Kidney (tissue), 13 donors: ENCODE measurements at regions not wholly inside any gene's neighbourhood (a gene's known extent, or its start where the extent isn't known, plus 50 kb on each side); places are given as distances from the start of the nearest gene placed in this dataset.

ENCODE experiments used
- DNase-seq, 5 donors: peaks; one replicate each; pipeline ENCODE4 v3.0.0-alpha.2; 2013 to 2020
- FAIRE-seq: peaks from 2 replicates; lab custom pipeline; 2012; peaks lifted over from hg19 to GRCh38; lab: Jason Lieb, UNC
- H3K27ac ChIP-seq, 2 donors: one replicate each; pipeline ENCODE4 v1.7.0; 2013; ENCODE audit warnings: low read depth in 2 of 2, low read length in 2 of 2, inconsistent platforms in 1 of 2
- H3K27me3 ChIP-seq: one replicate; pipeline ENCODE4 v1.7.1; 2013; ENCODE audit warnings: low read length, inconsistent platforms; ENCODE audit not compliant: control insufficient read depth, insufficient read depth
- H3K36me3 ChIP-seq, 3 donors: one replicate each; pipeline versions ENCODE4 v1.7.0 to v1.7.1; 2013; ENCODE audit warnings: low read length in 3 of 3, control low read depth in 1 of 3, inconsistent platforms in 1 of 3; ENCODE audit not compliant: insufficient read depth in 3 of 3, control insufficient read depth in 2 of 3
- H3K4me1 ChIP-seq, 3 donors: one replicate each; pipeline versions ENCODE4 v1.7.0 to v1.7.1; 2013; ENCODE audit warnings: low read length in 3 of 3, inconsistent platforms in 1 of 3, low read depth in 1 of 3; ENCODE audit not compliant: control insufficient read depth in 2 of 3, insufficient read depth in 2 of 3
- H3K4me3 ChIP-seq, 3 donors: one replicate each; pipeline versions ENCODE4 v1.7.0 to v1.8.1; 2013; ENCODE audit warnings: low read length in 3 of 3, control low read depth in 1 of 3, inconsistent platforms in 1 of 3
- H3K9ac ChIP-seq, 3 donors: one replicate each; pipeline versions ENCODE4 v1.7.0 to v1.7.1; 2013; ENCODE audit warnings: low read length in 3 of 3, control low read depth in 1 of 3, inconsistent platforms in 1 of 3
- H3K9me3 ChIP-seq, 3 donors: one replicate each; pipeline versions ENCODE4 v1.7.0 to v1.7.1; 2013; ENCODE audit warnings: low read length in 3 of 3, control low read depth in 1 of 3, inconsistent platforms in 1 of 3; ENCODE audit not compliant: control insufficient read depth in 2 of 3, insufficient read depth in 1 of 3
- intact Hi-C: fragments of 100-400 bp; cut with DNase I; formaldehyde crosslinking; loops from one replicate; pipeline ENCODE4 v1.11.1; 2022
- TF ChIP-seq, protein P1 (sequence below): IDR thresholded peaks from 3 replicates; pipeline ENCODE4 v1.5.1; 2012; ENCODE audit warnings: mild to moderate bottlenecking, moderate library complexity, borderline replicate concordance; ENCODE audit not compliant: insufficient read depth; ENCODE audit errors: extremely low read depth
- donor health status: control.
- donor health status: control.
- donor health status: control.
- donor health status: control.
- donor health status: control.
- donor health status: DM: yes; HTN: yes; CAD: no.
- donor health status: Normal renal cell carcinoma (clear cell type).

DNA sequence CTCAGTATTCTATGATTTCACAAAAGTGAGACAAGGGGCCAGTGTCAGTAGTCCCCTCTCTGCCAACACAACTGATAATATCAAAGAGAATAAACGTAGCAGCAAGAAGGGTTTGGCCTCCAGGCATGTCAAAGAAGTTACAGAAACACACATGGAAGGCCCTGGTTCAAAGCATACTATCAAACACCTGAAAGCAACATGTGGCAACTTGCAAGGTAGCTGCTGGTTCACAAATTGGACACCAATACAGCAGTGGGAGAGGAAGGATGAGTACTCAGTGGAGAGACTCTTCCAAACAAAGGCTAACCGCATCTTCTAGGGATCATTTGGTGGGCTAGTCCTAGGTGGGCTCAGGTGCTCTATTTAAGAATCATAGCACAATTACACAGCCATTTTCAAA lies 74.9 kb upstream of the MAOA start:
- Histone ChIP-seq H3K36me3 (no peaks in the 10 kb centered on the region), H3K9ac (no peak overlapping the region), H3K27me3 (peaks cover 3% of the 10 kb centered on the region), H3K4me3 (no peak overlapping the region), H3K27ac (no peak overlapping the region), H3K4me1 (no peaks in the 10 kb centered on the region), H3K9me3 (no peaks in the 10 kb centered on the region)
- FAIRE-seq (no peak), DNase-seq (no peak)
- TF ChIP-seq, protein P1, sequence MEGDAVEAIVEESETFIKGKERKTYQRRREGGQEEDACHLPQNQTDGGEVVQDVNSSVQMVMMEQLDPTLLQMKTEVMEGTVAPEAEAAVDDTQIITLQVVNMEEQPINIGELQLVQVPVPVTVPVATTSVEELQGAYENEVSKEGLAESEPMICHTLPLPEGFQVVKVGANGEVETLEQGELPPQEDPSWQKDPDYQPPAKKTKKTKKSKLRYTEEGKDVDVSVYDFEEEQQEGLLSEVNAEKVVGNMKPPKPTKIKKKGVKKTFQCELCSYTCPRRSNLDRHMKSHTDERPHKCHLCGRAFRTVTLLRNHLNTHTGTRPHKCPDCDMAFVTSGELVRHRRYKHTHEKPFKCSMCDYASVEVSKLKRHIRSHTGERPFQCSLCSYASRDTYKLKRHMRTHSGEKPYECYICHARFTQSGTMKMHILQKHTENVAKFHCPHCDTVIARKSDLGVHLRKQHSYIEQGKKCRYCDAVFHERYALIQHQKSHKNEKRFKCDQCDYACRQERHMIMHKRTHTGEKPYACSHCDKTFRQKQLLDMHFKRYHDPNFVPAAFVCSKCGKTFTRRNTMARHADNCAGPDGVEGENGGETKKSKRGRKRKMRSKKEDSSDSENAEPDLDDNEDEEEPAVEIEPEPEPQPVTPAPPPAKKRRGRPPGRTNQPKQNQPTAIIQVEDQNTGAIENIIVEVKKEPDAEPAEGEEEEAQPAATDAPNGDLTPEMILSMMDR, result no peak
- intact Hi-C loops, result no loop called here

DNA sequence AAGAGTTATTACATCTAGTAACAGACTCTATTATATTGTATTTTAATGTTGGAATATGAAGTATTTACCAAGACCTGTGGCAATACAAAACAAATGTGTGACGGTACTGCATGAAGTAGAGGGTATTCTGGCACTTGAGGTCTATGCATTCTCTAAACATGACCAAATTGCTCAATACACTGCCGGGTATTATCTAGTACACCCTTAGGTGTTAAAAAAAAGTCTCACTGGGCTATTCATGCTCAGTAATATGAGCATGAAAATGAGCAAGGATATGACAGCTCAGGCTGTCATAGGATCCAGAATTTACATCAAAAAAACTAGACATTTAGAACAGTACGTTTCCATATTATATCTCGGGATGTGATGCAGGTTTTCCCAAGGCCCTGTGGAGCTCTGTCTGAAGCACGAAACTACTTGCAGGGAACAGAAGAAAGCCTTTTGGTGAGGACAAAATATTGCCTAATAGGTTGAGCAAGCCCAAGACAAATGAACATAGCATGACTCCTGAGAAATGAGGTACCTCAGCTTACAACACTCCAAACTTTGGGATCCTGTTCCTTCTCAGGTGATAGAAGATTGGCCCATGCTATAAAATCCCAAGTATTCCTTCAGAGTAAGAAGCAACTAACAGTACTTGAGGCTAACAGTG lies 74.1 kb upstream of the MAOA start:
- TF ChIP-seq, protein P1, result no peak
- DNase-seq, result no peak
- H3K36me3 ChIP-seq, result no peaks in the 10 kb centered on the region
- H3K27me3 ChIP-seq, result peaks cover 3% of the 10 kb centered on the region
- H3K4me3 ChIP-seq, result no peak overlapping the region
- no peaks in the 10 kb centered on the region for H3K9me3 ChIP-seq
- FAIRE-seq, result no peak
- intact Hi-C loops, result no loop called here
- no peaks in the 10 kb centered on the region for H3K4me1 ChIP-seq
- H3K27ac ChIP-seq, result no peak overlapping the region
- H3K9ac ChIP-seq, result no peak overlapping the region

DNA sequence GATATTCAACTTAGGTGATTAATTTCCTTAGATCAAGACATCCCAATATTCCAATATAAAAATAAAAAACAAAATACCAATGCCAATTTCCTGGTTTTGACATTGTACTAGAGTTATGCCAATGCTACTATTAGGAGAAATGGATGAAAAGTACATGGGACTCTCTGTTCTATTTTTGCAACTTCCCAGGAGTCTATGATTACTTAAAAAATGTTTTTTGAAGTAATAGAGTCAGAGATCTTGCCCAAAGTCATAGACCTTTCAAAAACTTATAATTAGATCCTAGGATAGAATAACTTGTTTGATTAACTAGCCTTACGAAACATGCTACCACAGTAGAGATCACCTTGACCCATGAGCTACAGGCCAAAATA lies 73.6 kb upstream of the MAOA start:
- TF ChIP-seq, protein P1, result no peak
- intact Hi-C loops, result no loop called here
- no peak for DNase-seq
- no peak overlapping the region for H3K27ac ChIP-seq
- no peaks in the 10 kb centered on the region for H3K9me3 ChIP-seq
- peaks cover 3% of the 10 kb centered on the region for H3K27me3 ChIP-seq
- no peak overlapping the region for H3K9ac ChIP-seq
- FAIRE-seq, result no peak
- no peaks in the 10 kb centered on the region for H3K36me3 ChIP-seq
- no peaks in the 10 kb centered on the region for H3K4me1 ChIP-seq
- no peak overlapping the region for H3K4me3 ChIP-seq

DNA sequence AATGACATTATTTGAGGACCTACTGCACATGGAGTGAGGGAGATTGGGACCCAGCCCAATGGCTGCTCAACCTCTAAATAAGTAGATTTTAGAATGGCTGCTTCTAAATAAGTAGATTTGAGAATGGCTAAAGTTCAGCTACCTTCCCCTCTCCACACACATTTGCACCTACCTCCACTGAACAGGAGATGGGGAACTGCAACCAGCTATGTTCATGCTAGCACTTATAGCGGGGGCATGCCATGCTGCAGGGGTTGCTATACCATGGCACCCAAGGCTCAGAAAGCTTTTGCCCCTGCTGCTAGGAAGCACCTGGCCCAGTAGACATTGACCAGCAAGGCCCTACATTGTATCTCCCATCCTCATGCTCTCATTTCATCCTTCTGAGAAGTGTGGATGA lies 70.2 kb upstream of the MAOA start:
- no peak overlapping the region for H3K27ac ChIP-seq
- TF ChIP-seq, protein P1, result no peak
- no peak overlapping the region for H3K4me3 ChIP-seq
- no peaks in the 10 kb centered on the region for H3K9me3 ChIP-seq
- no peaks in the 10 kb centered on the region for H3K27me3 ChIP-seq
- H3K36me3 ChIP-seq, result no peaks in the 10 kb centered on the region
- no peak for DNase-seq
- H3K9ac ChIP-seq, result no peak overlapping the region
- H3K4me1 ChIP-seq, result peaks cover 0 to 7% (median 2%) of the 10 kb centered on the region in 3 donors
- FAIRE-seq, result no peak
- intact Hi-C loops, result no loop called here
